CD1c-positive myeloid dendritic cell (primary cell): ENCODE measurements at regions not wholly inside any gene's neighbourhood (a gene's known extent, or its start where the extent isn't known, plus 50 kb on each side); places are given as distances from the start of the nearest gene placed in this dataset.
"Not testable (repeated sequence)": the region's sequence is repeated elsewhere in the genome, so short reads cannot be mapped to it uniquely, and the experiment has no call there.

Experiments used
- DNase-seq: peaks from one replicate; pipeline ENCODE4 v3.0.0-alpha.2; 2016; ENCODE audit errors: extremely low spot score

DNA sequence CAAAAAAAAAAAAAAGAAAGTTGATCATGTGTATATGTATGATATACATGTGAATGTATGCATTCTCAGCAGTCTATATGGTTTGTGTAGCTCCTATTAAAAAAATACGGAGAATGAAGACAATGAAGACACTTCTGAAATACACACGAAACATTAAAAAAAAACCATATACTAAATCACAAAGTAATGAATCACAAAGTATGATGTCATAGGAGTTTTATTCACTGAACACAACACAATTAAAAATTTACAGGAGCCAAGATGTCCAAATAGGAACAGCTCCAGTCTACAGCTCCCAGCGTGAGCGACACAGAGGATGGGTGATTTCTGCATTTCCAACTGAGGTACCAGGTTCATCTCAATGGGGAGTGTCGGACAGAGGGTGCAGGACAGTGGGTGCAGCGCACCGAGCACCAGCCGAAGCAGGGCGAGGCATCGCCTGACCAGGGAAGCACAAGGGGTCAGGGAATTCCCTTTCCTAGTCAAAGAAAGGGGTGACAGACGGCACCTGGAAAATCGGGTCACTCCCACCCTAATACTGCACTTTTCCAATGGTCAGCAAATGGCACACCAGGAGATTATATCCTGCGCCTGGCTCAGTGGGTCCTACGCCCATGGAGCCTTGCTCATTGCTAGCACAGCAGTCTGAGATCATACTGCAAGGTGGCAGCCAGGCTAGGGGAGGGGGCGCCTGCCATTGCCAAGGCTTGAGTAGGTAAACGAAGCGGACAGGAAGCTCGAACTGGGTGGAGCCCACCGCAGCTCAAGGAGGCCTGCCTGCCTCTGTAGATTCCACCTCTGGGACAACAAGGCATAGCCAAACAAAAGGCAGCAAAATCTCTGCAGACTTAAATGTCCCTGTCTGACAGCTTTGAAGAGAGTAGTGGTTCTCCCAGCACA, 53.9 kb upstream of the TUSC1 start:
- DNase-seq = not testable (repeated sequence)
